Progenitor cell of endocrine pancreas (in vitro differentiated cells): ENCODE measurements at regions not wholly inside any gene's neighbourhood (a gene's known extent, or its start where the extent isn't known, plus 50 kb on each side); places are given as distances from the start of the nearest gene placed in this dataset.
"Not testable (repeated sequence)": the region's sequence is repeated elsewhere in the genome, so short reads cannot be mapped to it uniquely, and the experiment has no call there.

Experiments used
- DNase-seq: peaks from one replicate; pipeline ENCODE4 v3.0.0; 2021; ENCODE audit warnings: low spot score; ENCODE audit not compliant: unreplicated experiment
- H3K27ac Mint-ChIP-seq: 2 replicates; pipeline ENCODE4 v1.8.0; 2021; ENCODE audit warnings: mild to moderate bottlenecking, moderate library complexity, mixed read lengths
- H3K27me3 Mint-ChIP-seq: 2 replicates; pipeline ENCODE4 v1.8.0; 2021; ENCODE audit warnings: mixed read lengths
- H3K36me3 Mint-ChIP-seq: 2 replicates; pipeline ENCODE4 v1.8.0; 2022; ENCODE audit warnings: mixed read lengths; ENCODE audit not compliant: insufficient read depth
- H3K4me1 Mint-ChIP-seq: 2 replicates; pipeline ENCODE4 v1.8.0; 2021; ENCODE audit warnings: low read depth, mixed read lengths
- H3K4me3 Mint-ChIP-seq: 2 replicates; pipeline ENCODE4 v1.8.0; 2021; ENCODE audit warnings: low read depth, mild to moderate bottlenecking, moderate library complexity, mixed read lengths
- H3K9me3 Mint-ChIP-seq: 2 replicates; pipeline ENCODE4 v1.8.0; 2021; ENCODE audit warnings: low read depth, mixed read lengths
- TF ChIP-seq, protein P1 (sequence below): fragments of 200-600 bp; sonication (generic); IDR thresholded peaks from one replicate; pipeline ENCODE4 v1.5.0; 2021; ENCODE audit warnings: antibody characterized with exemption, mild to moderate bottlenecking; ENCODE audit not compliant: unreplicated experiment

DNA sequence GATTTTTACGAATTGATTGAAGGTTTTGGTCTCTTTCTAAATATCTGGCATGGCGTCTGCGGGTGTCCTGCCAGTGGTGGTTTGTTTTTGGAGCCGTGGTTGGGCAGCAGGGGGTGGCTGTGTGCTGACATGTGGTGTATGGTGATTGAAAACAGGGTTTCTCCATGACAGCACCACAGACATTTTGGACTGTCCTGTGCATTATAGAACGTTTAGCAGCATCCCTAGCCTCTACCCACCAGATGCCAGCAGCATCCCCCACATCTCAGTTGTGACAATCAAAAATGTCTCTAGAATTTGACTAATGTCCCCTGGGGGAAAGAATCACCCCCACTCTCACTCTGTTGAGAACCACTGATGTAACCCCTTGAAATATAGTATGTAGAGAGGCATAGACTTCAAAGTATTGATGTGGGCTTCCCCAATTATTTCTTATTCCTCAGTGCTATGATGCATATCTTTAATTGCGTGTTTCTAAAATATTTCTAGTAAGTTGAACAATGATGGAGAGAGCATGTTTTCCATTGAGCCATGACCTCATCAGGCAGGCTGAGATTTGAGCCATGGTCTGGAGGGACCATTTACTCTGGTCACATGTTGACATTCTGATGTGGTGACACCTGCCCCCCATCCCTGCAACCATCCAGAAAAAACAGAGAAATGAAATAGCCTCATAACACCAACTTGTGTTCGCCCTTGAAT, 77.4 kb upstream of the MID1 start:
- no peaks in the 10 kb centered on the region for H3K4me1 Mint-ChIP-seq
- DNase-seq: no peak
- peaks cover 7% of the 10 kb centered on the region for H3K36me3 Mint-ChIP-seq
- no peak overlapping the region for H3K4me3 Mint-ChIP-seq
- H3K9me3 Mint-ChIP-seq: peaks cover 24% of the 10 kb centered on the region
- no peak overlapping the region for H3K27ac Mint-ChIP-seq
- H3K27me3 Mint-ChIP-seq: no peaks in the 10 kb centered on the region
- TF ChIP-seq, protein P1, sequence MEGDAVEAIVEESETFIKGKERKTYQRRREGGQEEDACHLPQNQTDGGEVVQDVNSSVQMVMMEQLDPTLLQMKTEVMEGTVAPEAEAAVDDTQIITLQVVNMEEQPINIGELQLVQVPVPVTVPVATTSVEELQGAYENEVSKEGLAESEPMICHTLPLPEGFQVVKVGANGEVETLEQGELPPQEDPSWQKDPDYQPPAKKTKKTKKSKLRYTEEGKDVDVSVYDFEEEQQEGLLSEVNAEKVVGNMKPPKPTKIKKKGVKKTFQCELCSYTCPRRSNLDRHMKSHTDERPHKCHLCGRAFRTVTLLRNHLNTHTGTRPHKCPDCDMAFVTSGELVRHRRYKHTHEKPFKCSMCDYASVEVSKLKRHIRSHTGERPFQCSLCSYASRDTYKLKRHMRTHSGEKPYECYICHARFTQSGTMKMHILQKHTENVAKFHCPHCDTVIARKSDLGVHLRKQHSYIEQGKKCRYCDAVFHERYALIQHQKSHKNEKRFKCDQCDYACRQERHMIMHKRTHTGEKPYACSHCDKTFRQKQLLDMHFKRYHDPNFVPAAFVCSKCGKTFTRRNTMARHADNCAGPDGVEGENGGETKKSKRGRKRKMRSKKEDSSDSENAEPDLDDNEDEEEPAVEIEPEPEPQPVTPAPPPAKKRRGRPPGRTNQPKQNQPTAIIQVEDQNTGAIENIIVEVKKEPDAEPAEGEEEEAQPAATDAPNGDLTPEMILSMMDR: no peak

DNA sequence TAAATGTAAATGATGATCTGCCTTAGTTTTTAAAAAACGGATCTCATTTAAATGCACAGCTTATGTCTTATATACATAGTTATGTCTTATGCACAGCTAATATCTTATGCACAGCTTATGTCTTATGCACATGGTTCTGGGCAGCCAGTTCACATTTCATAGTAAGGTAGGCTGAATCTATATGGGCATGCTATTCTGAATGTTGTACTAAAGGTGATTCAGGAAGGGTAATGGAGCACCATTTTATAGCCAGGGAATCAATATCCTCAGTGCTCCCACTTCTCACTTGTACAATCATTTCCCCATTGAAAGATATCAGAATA, 77.9 kb upstream of the MID1 start:
- no peak for DNase-seq
- Mint-ChIP-seq H3K4me3 (no peak overlapping the region), H3K4me1 (no peaks in the 10 kb centered on the region), H3K27me3 (no peaks in the 10 kb centered on the region), H3K9me3 (peaks cover 22% of the 10 kb centered on the region), H3K36me3 (peaks cover 5% of the 10 kb centered on the region), H3K27ac (no peak overlapping the region)
- TF ChIP-seq, protein P1: no peak

DNA sequence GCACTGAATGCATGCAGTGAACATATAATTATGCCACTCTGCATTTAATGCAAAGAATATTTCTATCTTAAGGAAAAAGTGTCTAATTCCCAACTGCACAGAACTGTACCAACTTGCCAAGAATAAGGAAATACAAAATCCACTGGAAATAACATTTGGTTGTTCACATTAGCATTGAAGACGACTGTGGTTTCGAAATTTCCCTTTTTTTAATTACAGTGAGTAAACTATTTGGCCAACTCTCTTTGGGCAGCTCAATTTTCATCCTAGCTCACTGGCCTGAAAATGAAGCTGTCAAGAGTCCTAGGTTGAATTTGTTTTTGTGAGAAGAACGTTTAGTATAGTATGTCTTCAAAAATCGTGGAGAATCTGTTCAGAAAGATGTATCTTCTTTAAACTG, 81.6 kb upstream of the MID1 start:
- Mint-ChIP-seq H3K27ac (no peak overlapping the region), H3K9me3 (peaks cover 13% of the 10 kb centered on the region), H3K4me3 (no peak overlapping the region), H3K36me3 (peaks cover 2% of the 10 kb centered on the region), H3K27me3 (no peaks in the 10 kb centered on the region), H3K4me1 (no peaks in the 10 kb centered on the region)
- TF ChIP-seq, protein P1: no peak
- DNase-seq: no peak

DNA sequence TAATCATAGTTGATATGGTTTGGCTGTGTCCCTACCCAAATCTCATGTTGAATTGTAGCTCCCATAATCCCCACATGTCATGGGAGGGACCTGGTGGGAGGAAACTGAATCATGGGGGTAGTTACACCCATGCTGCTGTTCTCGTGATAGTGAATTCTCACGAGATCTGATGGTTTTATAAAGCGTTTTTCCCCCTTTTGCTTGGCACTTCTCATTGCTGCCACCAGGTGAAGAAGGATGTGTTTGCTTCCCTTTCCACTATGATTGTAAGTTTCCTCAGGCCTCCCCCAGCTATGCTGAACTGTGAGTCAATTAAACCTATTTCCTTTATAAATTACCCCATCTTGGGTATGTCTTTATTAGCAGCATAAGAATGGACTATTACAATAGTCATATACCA, 86.0 kb upstream of the MID1 start:
- DNase-seq, H3K4me1 Mint-ChIP-seq, H3K27me3 Mint-ChIP-seq, H3K36me3 Mint-ChIP-seq, H3K27ac Mint-ChIP-seq, H3K4me3 Mint-ChIP-seq: not testable (repeated sequence)
- peaks cover 11% of the 10 kb centered on the region for H3K9me3 Mint-ChIP-seq

DNA sequence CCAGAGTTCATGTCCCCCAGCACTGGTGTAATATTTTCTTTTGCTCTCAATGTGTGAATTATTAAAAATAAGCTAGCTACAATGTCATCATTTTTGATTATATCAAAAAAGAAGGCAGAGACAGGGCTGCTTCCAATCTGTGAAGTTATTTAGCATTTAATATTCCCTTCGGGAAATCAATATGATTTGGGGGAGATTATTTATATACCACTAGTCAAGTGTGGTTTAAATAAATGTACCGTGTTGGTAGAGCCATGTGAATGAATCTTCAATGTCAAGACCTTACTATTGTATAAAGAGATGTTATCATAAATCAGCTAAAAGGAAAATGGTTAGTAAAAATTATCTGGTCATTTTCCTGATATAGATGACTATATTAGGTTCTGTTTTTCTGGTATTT, 87.4 kb upstream of the MID1 start:
- Mint-ChIP-seq H3K27ac (no peak overlapping the region), H3K4me3 (no peak overlapping the region), H3K36me3 (peaks cover 2% of the 10 kb centered on the region), H3K27me3 (no peaks in the 10 kb centered on the region), H3K4me1 (no peaks in the 10 kb centered on the region), H3K9me3 (peaks cover 14% of the 10 kb centered on the region)
- no peak for DNase-seq
- TF ChIP-seq, protein P1: no peak

DNA sequence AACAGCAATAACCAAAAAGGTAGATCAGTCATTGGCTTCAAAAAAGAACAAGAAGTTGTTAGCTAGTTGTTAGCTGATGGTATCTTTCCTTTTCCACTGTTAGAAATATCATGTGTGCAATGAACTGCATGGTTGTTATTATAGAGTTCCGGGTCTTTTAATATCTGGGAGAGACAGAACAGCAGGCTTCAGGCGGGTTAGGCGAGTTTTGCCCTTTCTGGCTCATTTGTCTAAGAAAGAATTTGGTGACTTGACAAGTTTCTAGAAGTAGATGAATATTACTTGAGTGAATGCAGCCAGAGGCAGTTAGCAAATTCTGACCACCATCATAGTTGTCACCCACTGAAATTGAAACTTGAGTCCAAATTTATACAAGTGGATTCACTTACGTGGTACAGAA, 88.9 kb upstream of the MID1 start:
- no peaks in the 10 kb centered on the region for H3K4me1 Mint-ChIP-seq
- no peaks in the 10 kb centered on the region for H3K27me3 Mint-ChIP-seq
- H3K27ac Mint-ChIP-seq: no peak overlapping the region

More for the DNA sequence above, 88.9 kb upstream of the MID1 start:
- Mint-ChIP-seq H3K4me3 (no peak overlapping the region), H3K36me3 (peaks cover 3% of the 10 kb centered on the region), H3K9me3 (peaks cover 18% of the 10 kb centered on the region)
- TF ChIP-seq, protein P1: no peak
- no peak for DNase-seq
